GM18511 (cell line): ENCODE measurements at regions not wholly inside any gene's neighbourhood (a gene's known extent, or its start where the extent isn't known, plus 50 kb on each side); places are given as distances from the start of the nearest gene placed in this dataset.
"Not testable (repeated sequence)": the region's sequence is repeated elsewhere in the genome, so short reads cannot be mapped to it uniquely, and the experiment has no call there.

ENCODE experiments used
- ATAC-seq: cut with Tn5 transposase; IDR thresholded peaks from one replicate; pipeline ENCODE4 v1.9.1; 2021; ENCODE audit warnings: mild to moderate bottlenecking, moderate library complexity; ENCODE audit not compliant: unreplicated experiment

GRCh38 chr12:25384038-25384892 is 133.5 kb upstream of the KRAS start:
- ATAC-seq, result no peak

- no peak for ATAC-seq
These were observed 131.8 kb upstream of the KRAS start for GRCh38 chr12:25382311-25383106.

GRCh38 chr12:25377469-25378177 is 126.9 kb upstream of the KRAS start:
- ATAC-seq, result peak; percentile 79

GRCh38 chr12:25376985-25377384 is 126.3 kb upstream of the KRAS start:
- ATAC-seq, result peak; percentile 11

GRCh38 chr12:25376407-25376806 is 125.7 kb upstream of the KRAS start:
- ATAC-seq, result no peak

- ATAC-seq, result no peak
These were observed 122.5 kb upstream of the KRAS start for GRCh38 chr12:25372969-25373817.

- ATAC-seq, result no peak
These were observed 121.3 kb upstream of the KRAS start for GRCh38 chr12:25372002-25372401.

- no peak for ATAC-seq
These were observed 117.8 kb upstream of the KRAS start for GRCh38 chr12:25368557-25368956.

GRCh38 chr12:25366122-25366521 is 115.4 kb upstream of the KRAS start:
- ATAC-seq, result no peak

- ATAC-seq, result no peak
These were observed 114.6 kb upstream of the KRAS start for GRCh38 chr12:25365340-25365730.

- peak; percentile 93 for ATAC-seq
These were observed 114.0 kb upstream of the KRAS start for GRCh38 chr12:25364529-25365339.

GRCh38 chr12:25362646-25363045 is 111.9 kb upstream of the KRAS start:
- no peak for ATAC-seq

- no peak for ATAC-seq
These were observed 110.8 kb upstream of the KRAS start for GRCh38 chr12:25361511-25361910.

- ATAC-seq, result no peak
These were observed 106.9 kb upstream of the KRAS start for GRCh38 chr12:25357595-25357994.

GRCh38 chr12:25352942-25353341 is 102.2 kb upstream of the KRAS start:
- ATAC-seq, result not testable (repeated sequence)

- peak; percentile 80 for ATAC-seq
These were observed 101.6 kb upstream of the KRAS start for GRCh38 chr12:25352083-25352918.

GRCh38 chr12:25348593-25348895 is 97.8 kb upstream of the KRAS start:
- ATAC-seq, result no peak

GRCh38 chr12:25347716-25348592 is 97.2 kb upstream of the KRAS start:
- no peak for ATAC-seq
